Body of pancreas (tissue), 4 donors: ENCODE measurements at regions not wholly inside any gene's neighbourhood (a gene's known extent, or its start where the extent isn't known, plus 50 kb on each side); places are given as distances from the start of the nearest gene placed in this dataset.

ENCODE experiments used
- ATAC-seq: fragments of 150-250 bp; one replicate; pipeline ENCODE4 v1.9.1; 2016
- DNase-seq, 4 donors: peaks; one replicate each; pipeline ENCODE4 v3.0.0-alpha.2; 2019
- H3K27ac ChIP-seq, 4 donors: fragments of 200-600 bp; sonication (generic); 1 replicate in 3 of 4; 2 replicates in 1 of 4; pipeline versions ENCODE4 v1.5.1 to v1.6.1; 2016 to 2019; ENCODE audit warnings: mild to moderate bottlenecking in 1 of 4, mixed read lengths in 1 of 4, moderate library complexity in 1 of 4
- H3K27me3 ChIP-seq, 2 donors: fragments of 200-600 bp; sonication (generic); one replicate each; pipeline ENCODE4 v1.6.0; 2016; ENCODE audit warnings: mild to moderate bottlenecking in 1 of 2
- H3K36me3 ChIP-seq, 2 donors: fragments of 200-600 bp; sonication (generic); replicated peaks in 1 of 2; 2 replicates each; pipeline ENCODE4 v1.5.1; 2016; ENCODE audit warnings: low read depth in 2 of 2; ENCODE audit not compliant: insufficient read depth in 1 of 2
- H3K4me1 ChIP-seq: fragments of 200-600 bp; sonication (generic); one replicate; pipeline ENCODE4 v1.6.0; 2016
- H3K4me3 ChIP-seq, 2 donors: fragments of 200-600 bp; sonication (generic); 1 replicate in 1 of 2; 2 replicates in 1 of 2; pipeline ENCODE4 v1.5.1; 2016 to 2019
- H3K9me3 ChIP-seq, 3 donors: fragments of 200-600 bp; sonication (generic); 1 replicate in 2 of 3; 2 replicates in 1 of 3; pipeline ENCODE4 v1.5.1; 2016
- CTCF ChIP-seq, 7 experiments: fragments of 450-650 bp in 4 of 7; fragments of 200-600 bp in 3 of 7; sonication (generic) in 3 of 7; IDR thresholded peaks; one replicate each; pipeline ENCODE4 v1.5.1; 2016 to 2019; ENCODE audit warnings: antibody characterized with exemption in 7 of 7
- POLR2A ChIP-seq, 3 donors: fragments of 450-650 bp; IDR thresholded peaks; one replicate each; pipeline ENCODE4 v1.6.1; 2016; ENCODE audit warnings: antibody characterized with exemption in 3 of 3, mild to moderate bottlenecking in 2 of 3
- WGBS, 2 donors: methylation state at CpG; one replicate each; pipeline ENCODE4 v1.1.5; 2017; 5-methylcytosine and 5-hydroxymethylcytosine counted together
- intact Hi-C: fragments of 100-400 bp; cut with DNase I; formaldehyde crosslinking; loops from one replicate; pipeline ENCODE4 v1.15.1; 2023

DNA sequence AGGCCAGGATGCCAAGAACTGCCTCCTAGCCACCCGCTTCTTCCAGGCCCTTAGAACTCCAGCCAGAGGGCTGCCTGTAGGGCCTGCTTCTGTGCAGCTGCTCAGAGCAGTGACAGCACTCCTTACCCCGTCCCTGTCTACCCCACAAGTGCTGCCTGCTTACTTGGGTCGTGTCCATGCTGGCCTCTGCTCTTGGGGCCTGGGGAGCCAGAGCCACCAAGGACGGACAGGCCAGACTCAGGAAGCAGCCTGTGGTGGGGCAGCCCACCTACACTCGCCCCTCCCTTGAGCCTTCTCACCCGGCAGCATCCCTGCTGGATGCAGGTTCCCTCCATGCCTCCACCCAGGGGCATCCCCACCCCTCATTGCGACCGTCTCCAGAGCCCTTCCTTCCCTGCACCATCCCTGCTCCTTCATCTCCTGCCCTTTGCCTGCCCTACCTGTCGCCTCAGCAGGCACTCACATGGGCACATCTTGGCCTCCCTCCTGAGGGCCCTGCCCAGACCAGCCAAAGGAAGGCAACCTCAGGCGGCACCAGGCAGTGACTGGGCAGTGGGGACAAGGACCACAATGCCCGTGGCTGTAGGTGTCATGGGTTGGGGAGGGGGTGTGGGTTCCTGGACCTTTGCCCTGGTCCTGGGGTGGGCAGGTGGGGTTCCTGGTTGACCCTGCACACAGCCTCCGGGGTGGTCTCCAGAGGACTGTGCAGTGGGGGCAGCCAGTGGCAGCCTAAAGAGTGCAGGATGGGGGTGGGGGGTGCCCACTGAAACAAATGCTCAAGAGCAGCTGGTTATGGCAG lies 78.0 kb upstream of the TNS3 start:
- intact Hi-C loops = no loop called here
- ATAC-seq (no peak), DNase-seq (no peak)
- TF ChIP-seq CTCF (IDR thresholded peaks at IDR 0.05) (no peak), POLR2A (IDR thresholded peaks at IDR 0.05) (no peak)
- Histone ChIP-seq H3K9me3 (no peaks in the 10 kb centered on the region), H3K4me1 (no peaks in the 10 kb centered on the region), H3K27ac (no peak overlapping the region), H3K27me3 (no peaks in the 10 kb centered on the region), H3K36me3 (no peaks in the 10 kb centered on the region), H3K4me3 (no peak overlapping the region)
- 84 to 94% methylated on average over 10 of the region's 12 CpGs for WGBS, 2 donors

DNA sequence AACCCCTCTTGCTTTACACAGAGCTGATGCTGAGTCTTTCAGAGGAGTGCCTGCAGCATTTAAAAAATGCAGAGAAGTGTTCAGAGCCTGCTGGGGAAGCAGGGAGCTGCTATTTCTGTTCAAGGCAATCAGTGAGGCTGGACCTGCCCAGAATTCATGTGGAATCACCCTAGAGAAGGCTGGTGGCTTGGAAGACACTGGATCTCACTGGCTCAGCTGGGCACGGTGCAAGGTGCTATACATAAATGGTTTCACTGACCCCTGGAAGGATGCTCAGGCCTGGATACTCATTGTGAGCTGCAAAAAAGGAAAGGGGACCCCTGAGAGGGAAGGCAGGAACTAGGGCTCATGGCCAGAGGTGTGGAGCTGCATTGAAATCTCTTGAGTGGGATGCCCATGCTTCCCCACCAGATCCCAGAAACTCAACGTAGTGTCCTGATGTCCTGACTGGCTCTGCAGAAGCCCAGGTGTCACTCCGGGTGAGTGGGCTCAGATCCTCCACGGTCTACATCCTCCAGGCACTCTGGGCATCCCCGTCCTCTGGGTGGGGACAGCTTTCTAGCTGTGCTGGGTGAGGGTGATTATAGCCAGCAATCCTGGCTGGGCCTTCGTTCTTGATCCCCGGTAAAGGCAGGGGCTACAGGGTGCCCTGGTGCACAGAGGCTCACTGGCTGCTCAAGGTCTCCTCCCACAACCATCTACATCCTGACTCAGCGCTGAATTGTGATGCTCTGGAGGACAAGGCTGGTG lies 77.2 kb upstream of the TNS3 start:
- Histone ChIP-seq H3K27me3 (no peaks in the 10 kb centered on the region), H3K4me1 (peaks cover 4% of the 10 kb centered on the region), H3K27ac (no peak overlapping the region), H3K36me3 (no peaks in the 10 kb centered on the region), H3K9me3 (no peaks in the 10 kb centered on the region), H3K4me3 (no peak overlapping the region)
- ATAC-seq (no peak), DNase-seq (no peak)
- intact Hi-C loops = no loop called here
- TF ChIP-seq CTCF (IDR thresholded peaks at IDR 0.05) (no peak), POLR2A (IDR thresholded peaks at IDR 0.05) (no peak)
- WGBS, 2 donors = 72 to 92% methylated on average over 2 to 8 of the region's 8 CpGs

GRCh38 chr7:47657126-47657525 lies 75.2 kb upstream of the TNS3 start:
- DNase-seq (no peak), ATAC-seq (no peak)
- Histone ChIP-seq H3K9me3 (no peaks in the 10 kb centered on the region), H3K36me3 (no peaks in the 10 kb centered on the region), H3K4me3 (no peak overlapping the region), H3K4me1 (peaks cover 9% of the 10 kb centered on the region), H3K27me3 (no peaks in the 10 kb centered on the region), H3K27ac (no peak overlapping the region)
- TF ChIP-seq CTCF (IDR thresholded peaks at IDR 0.05) (no peak), POLR2A (IDR thresholded peaks at IDR 0.05) (no peak)
- WGBS, 2 donors = 89 to 95% methylated on average over 8 of the region's 8 CpGs
- intact Hi-C loops = no loop called here

GRCh38 chr7:47654672-47655298 lies 72.9 kb upstream of the TNS3 start:
- no peak for TF ChIP-seq POLR2A (IDR thresholded peaks at IDR 0.05)
- no peak for TF ChIP-seq CTCF (IDR thresholded peaks at IDR 0.05)

More at GRCh38 chr7:47654672-47655298, 72.9 kb upstream of the TNS3 start:
- H3K4me1 ChIP-seq = peaks cover 9% of the 10 kb centered on the region
- H3K27me3 ChIP-seq = no peaks in the 10 kb centered on the region
- DNase-seq = no peak
- no peaks in the 10 kb centered on the region for H3K36me3 ChIP-seq
- H3K9me3 ChIP-seq = no peaks in the 10 kb centered on the region
- intact Hi-C loops = no loop called here
- WGBS, 2 donors = 86 to 88% methylated on average over 12 to 14 of the region's 14 CpGs
- H3K27ac ChIP-seq = no peak overlapping the region
- no peak overlapping the region for H3K4me3 ChIP-seq
- no peak for ATAC-seq
